ENCODE measurements at regions not wholly inside any gene's neighbourhood (a gene's known extent, or its start where the extent isn't known, plus 50 kb on each side); places are given as distances from the start of the nearest gene placed in this dataset.
"Not testable (repeated sequence)": the region's sequence is repeated elsewhere in the genome, so short reads cannot be mapped to it uniquely, and the experiment has no call there.

DNA sequence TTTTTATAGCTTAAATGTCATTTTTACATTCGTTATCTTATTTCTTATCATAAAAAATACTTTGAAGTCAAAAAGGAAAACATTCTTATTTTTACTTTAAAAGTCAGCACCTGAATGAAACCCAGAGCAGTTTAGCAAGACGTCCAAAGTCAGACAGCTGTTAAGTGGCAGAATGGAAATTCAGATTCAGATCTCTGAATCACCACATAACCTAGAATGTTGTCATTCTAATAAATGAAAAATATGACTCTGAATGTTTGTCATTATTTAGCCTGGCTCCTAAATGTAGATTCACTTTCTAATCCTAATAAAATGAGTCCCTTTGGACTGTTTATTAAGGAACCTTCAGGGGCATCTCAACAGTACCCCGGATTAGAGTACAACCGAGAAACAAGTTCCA, 75.2 kb upstream of the RGS7 start:
- Mint-ChIP-seq H3K27ac (no peak overlapping the region), H3K4me3 (no peak overlapping the region), H3K36me3 (ENCODE audit: low read depth) (peaks cover 4% of the 10 kb centered on the region), H3K27me3 (ENCODE audit: low read depth, poor library complexity) (peaks cover 13% of the 10 kb centered on the region), H3K4me1 (no peaks in the 10 kb centered on the region), H3K9me3 (peaks cover 33% of the 10 kb centered on the region)
- DNase-seq: no peak
- TF ChIP-seq, protein P1, sequence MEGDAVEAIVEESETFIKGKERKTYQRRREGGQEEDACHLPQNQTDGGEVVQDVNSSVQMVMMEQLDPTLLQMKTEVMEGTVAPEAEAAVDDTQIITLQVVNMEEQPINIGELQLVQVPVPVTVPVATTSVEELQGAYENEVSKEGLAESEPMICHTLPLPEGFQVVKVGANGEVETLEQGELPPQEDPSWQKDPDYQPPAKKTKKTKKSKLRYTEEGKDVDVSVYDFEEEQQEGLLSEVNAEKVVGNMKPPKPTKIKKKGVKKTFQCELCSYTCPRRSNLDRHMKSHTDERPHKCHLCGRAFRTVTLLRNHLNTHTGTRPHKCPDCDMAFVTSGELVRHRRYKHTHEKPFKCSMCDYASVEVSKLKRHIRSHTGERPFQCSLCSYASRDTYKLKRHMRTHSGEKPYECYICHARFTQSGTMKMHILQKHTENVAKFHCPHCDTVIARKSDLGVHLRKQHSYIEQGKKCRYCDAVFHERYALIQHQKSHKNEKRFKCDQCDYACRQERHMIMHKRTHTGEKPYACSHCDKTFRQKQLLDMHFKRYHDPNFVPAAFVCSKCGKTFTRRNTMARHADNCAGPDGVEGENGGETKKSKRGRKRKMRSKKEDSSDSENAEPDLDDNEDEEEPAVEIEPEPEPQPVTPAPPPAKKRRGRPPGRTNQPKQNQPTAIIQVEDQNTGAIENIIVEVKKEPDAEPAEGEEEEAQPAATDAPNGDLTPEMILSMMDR (IDR thresholded peaks at IDR 0.05): no peak

DNA sequence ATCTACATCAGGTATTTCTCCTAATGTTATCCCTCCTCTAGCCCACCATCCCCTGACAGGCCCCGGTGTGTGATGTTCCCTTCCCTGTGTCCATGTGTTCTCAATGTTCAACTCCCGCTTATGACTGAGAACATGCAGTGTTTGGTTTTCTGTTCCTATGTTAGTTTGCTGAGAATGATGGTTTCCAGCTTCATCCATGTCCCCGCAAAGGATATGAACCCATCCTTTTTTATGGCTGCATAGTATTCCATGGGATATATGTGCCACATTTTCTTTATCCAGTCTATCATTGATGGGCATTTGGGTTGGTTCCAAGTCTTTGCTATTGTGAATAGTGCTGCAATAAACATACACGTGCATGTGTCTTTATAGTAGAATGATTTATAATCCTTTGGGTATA, 68.1 kb upstream of the RGS7 start:
- H3K4me3 Mint-ChIP-seq: peak overlapping the region; percentile 80
- DNase-seq; H3K4me1 Mint-ChIP-seq; H3K36me3 Mint-ChIP-seq (ENCODE audit: low read depth); H3K27ac Mint-ChIP-seq: not testable (repeated sequence)
- H3K9me3 Mint-ChIP-seq: peaks cover 12% of the 10 kb centered on the region
- H3K27me3 Mint-ChIP-seq (ENCODE audit: low read depth, poor library complexity): peaks cover 58% of the 10 kb centered on the region

DNA sequence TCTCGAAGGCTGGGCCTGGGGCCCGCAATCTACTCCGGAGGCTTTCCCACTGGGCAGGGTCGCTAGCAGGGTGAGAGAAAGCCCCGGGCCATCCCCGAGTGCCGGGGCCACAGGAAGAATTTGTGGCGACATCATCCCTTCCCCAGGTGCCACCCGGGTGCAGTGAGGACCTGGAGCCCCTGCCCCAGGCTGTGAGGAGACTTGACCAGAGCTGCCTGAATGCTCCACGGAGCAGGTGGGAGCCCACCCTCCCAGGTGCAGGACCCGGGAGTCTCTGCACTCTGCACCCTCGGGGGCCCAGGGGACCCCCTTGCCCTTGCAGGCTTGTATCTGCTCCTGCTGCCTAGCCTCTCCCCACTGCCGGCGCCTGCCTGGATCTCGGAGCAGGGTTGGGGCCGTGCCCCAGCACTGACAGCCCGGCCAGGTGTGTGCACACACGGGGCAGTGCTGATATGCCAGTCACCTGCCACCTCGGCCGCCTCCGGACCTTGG, 67.5 kb upstream of the RGS7 start:
- TF ChIP-seq, protein P1 (IDR thresholded peaks at IDR 0.05): no peak
- DNase-seq: no peak
- Mint-ChIP-seq H3K9me3 (peaks cover 12% of the 10 kb centered on the region), H3K36me3 (ENCODE audit: low read depth) (no peaks in the 10 kb centered on the region), H3K27ac (no peak overlapping the region), H3K4me3 (peak overlapping the region; percentile 80), H3K27me3 (ENCODE audit: low read depth, poor library complexity) (peaks cover 61% of the 10 kb centered on the region), H3K4me1 (peaks cover 4% of the 10 kb centered on the region)

DNA sequence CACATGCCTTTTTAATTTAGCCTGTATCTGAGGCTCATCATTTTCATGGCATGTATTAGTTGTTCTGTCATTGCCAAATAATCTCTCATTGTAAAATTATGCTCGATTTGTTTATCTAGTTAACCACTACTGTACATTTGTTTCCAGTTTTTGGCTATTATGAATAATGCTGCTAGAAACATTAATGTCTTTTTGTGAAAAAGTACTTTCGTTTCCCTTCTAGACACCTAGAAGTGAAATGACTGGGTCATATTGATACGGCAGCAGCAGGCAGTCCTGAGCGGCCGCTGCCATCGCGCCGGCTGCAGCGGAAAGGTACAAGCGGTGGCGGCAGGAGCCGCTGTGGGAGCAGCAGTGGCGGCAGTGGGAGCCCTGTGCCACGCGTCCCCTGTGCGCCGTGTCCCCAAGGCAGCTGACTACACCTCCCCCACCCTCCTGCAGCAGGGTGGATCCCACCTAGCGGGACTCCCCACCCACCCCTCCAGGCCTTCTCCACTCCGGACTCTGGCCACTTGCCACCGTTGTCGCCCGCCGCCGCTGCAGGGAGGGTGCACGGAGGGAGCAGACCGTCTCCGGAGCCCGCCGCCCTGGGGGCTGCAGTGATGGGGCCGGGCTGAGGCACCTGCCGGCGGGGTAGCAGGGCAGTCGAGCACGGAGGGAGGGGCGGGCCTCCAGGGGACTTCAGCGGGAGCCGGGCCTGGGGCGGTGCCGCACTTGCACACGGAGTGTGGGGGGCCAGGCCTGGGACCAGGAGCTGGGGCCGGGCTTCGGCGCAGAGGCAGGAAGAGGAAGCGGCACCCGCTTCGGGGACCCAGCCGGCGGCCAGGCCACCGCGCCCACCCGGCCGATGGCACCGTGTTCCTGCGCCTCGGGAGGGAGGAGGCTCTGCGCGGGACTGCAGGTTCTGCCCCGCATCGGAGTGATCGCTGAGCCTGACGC, 66.8 kb upstream of the RGS7 start:
- peak; percentile 75 for DNase-seq
- TF ChIP-seq, protein P1 (IDR thresholded peaks at IDR 0.05): no peak

DNA sequence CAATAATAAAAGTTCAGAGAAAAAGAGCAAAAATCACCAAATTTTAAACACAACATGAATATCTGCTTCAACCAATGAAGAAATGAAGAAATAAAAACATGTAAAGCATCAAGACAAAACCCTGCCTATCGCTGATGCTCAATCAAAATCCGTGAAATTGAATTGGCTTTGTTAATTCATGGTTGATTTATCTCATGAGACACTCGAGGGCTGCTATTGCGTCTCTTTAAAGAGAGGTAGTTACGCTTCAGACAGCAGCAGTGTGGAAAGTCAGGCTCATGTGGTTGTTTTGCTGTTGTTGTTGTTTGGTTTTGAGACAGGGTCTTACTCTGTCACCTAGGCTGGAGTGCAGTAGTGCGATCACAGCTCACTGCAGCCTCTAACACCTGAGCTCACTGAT, 65.5 kb upstream of the RGS7 start:
- peaks cover 6% of the 10 kb centered on the region for H3K9me3 Mint-ChIP-seq
- peaks cover 57% of the 10 kb centered on the region for H3K27me3 Mint-ChIP-seq (ENCODE audit: low read depth, poor library complexity)
- H3K4me1 Mint-ChIP-seq: peaks cover 4% of the 10 kb centered on the region
- TF ChIP-seq, protein P1 (IDR thresholded peaks at IDR 0.05): no peak
- no peak for DNase-seq
- H3K4me3 Mint-ChIP-seq: peak overlapping the region; percentile 23
- no peak overlapping the region for H3K27ac Mint-ChIP-seq
- H3K36me3 Mint-ChIP-seq (ENCODE audit: low read depth): no peaks in the 10 kb centered on the region

More for the DNA sequence above, 66.8 kb upstream of the RGS7 start:
- Mint-ChIP-seq H3K27ac (no peak overlapping the region), H3K27me3 (ENCODE audit: low read depth, poor library complexity) (peaks cover 62% of the 10 kb centered on the region), H3K9me3 (peaks cover 12% of the 10 kb centered on the region), H3K36me3 (ENCODE audit: low read depth) (no peaks in the 10 kb centered on the region), H3K4me3 (peak overlapping the region; percentile 78), H3K4me1 (peaks cover 4% of the 10 kb centered on the region)

DNA sequence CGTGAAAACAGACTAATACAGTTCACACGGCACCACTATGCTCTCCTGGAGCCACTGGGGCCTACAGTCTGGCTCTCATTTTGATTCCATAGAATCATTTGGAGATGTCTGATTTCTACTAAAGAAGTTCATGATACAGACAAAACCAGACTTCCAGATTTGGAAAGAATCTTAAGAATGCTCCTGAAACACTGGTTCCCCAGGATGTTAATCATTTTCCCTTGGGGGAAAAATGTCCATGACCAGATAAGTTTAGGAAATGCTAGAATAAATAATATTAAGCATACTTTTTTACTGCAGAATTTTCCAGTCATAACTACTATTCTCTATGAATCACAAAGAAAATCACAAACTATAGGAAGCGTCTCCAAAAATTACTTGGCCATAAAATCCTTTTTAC, 63.0 kb upstream of the RGS7 start:
- no peaks in the 10 kb centered on the region for H3K36me3 Mint-ChIP-seq (ENCODE audit: low read depth)
- peaks cover 41% of the 10 kb centered on the region for H3K27me3 Mint-ChIP-seq (ENCODE audit: low read depth, poor library complexity)
- no peaks in the 10 kb centered on the region for H3K9me3 Mint-ChIP-seq
- H3K4me3 Mint-ChIP-seq: no peak overlapping the region
- H3K27ac Mint-ChIP-seq: no peak overlapping the region
- H3K4me1 Mint-ChIP-seq: peaks cover 4% of the 10 kb centered on the region
- no peak for DNase-seq
- TF ChIP-seq, protein P1 (IDR thresholded peaks at IDR 0.05): no peak

Measured in nephron progenitor cell (in vitro differentiated cells).